AG09319 (cell line): ENCODE measurements at regions not wholly inside any gene's neighbourhood (a gene's known extent, or its start where the extent isn't known, plus 50 kb on each side); places are given as distances from the start of the nearest gene placed in this dataset.

Experiments used
- DNase-seq: peaks from one replicate; pipeline ENCODE4 v3.0.0-alpha.2; 2010; ENCODE audit warnings: low read depth; ENCODE audit errors: extremely low read depth
- CTCF ChIP-seq: IDR thresholded peaks from 2 replicates; pipeline ENCODE4 v1.5.1; 2011; ENCODE audit warnings: low read depth, mild to moderate bottlenecking, inconsistent platforms, low read length, moderate library complexity

DNA sequence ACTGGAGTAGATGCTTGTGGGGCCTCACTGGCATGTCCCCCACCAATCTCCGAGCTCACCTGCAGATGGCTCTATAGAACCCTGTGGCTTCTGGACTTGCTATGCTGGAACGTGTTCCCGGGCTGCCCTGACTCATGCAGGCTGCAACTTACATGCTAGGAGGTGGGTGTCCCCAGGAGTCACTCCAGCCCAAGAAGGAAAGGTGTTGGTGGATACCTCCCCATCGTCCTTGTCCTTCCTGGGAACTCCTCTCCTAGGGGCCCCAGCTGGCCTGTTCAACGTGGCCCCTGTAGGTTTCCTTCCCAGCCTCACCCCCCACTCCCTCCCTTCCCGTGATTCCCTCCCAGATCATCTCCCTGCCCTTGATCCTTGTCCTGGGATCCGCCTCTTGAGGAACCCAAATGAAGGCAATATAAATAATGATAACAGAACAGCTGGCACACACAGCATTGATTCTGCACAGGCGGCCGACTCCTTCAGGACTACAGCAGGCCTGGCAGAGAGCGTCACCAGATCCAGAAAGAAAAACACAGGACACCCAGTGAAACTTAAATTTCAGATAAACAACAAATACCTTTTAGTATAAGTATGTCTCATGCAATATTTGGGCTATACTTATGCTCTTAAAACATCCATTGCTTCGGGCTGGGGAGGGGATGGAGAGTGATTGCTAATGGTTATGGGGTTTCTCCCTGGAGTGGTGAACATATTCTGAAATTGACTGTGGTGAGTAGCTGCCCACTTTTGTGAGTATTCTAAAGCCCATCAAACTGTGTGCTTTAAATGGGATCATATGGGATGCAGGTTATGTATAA lies 221.1 kb upstream of the GSE1 start:
- DNase-seq: no peak
- TF ChIP-seq CTCF: no peak

GRCh38 chr16:85392756-85393673 lies 220.1 kb upstream of the GSE1 start:
- no peak for DNase-seq
- no peak for TF ChIP-seq CTCF

- TF ChIP-seq CTCF: peak; percentile 74
- no peak for DNase-seq
These were observed 219.3 kb upstream of the GSE1 start for GRCh38 chr16:85393674-85394451.

DNA sequence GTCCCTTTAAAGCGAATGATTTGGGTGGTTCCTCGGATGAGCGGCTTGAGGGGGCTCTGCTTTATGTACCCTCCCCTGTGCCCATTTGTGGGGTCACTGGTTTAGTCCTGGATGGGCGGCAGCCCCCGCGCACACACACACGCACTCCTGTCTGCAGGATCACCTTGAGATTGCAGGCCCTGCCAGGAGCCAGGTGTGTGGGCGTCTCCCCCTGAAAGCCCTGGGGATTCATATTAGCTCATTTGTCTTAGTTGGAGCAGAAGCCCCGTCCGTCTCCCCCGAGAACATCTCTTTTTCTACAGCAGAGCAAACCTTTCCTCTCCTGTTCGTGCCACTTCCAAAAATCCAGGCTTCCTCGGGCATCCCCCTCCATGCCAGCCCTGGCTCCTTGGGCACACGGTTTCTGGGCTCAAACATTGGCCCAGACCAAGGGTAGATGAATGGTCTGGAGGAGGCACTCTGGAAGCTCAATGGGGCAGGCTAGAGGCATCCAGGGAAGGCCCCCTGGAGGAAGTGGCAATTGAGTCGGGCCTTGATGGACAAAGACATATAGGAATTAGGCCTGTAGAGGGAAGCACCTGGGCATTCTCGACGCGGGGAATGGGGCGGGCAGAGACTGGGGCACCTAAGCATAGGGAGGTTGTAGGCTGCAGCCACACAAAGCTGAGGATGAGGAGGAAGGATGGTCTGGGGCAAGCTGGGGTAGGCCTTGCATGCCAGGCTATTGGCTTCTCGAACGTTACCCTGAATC lies 218.5 kb upstream of the GSE1 start:
- TF ChIP-seq CTCF: no peak
- no peak for DNase-seq

DNA sequence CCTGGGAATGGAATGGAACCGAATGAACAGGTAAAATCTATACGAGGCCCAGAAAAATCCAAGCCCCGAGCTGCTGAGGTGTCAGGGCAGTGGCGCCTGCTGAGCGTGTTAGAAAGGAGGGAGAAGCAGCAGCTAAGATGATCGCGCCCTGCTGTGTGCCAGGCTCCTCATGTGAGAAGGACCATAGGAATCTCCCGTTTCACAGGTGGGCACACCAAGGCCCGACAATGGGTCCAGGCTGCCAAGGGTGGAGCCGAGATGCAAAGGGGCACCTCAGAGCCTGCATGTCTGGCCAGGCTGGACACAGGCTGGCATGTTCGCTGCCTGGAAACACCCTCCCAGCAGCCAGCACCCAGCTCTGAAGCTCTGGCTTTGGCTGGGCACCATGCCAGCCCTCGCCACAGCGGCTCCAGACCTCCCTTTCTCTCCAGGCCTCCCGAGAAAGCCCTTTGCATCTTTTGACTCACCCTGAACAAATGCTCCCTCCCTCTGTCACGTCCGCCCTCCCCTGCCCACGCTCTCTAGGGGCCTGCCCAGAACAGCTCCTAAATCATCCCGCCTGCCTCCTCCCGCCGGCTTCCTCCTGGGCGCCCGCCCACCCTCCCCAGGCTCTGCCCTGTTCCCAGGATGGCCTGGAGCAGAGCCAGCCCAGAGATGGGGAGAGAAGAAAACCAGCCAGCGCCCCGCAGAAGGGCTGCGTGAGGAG lies 217.8 kb upstream of the GSE1 start:
- TF ChIP-seq CTCF: no peak
- peak; percentile 88 for DNase-seq
